ENCODE measurements at regions not wholly inside any gene's neighbourhood (a gene's known extent, or its start where the extent isn't known, plus 50 kb on each side); places are given as distances from the start of the nearest gene placed in this dataset.

- no peak for TF ChIP-seq CTCF (conservative IDR thresholded peaks at IDR 0.05 in 1 of 2, IDR thresholded peaks at IDR 0.05 in 1 of 2; ENCODE audit: low read depth in 1 of 2, low read length in 2 of 2)
- TF ChIP-seq EZH2 (IDR thresholded peaks at IDR 0.05; ENCODE audit: low read length, missing control alignments), result no peak
Observed at GRCh38 chr16:86643671-86644070, 65.3 kb downstream of the FOXL1 start.
